HL-60 (cell line): ENCODE measurements at regions not wholly inside any gene's neighbourhood (a gene's known extent, or its start where the extent isn't known, plus 50 kb on each side); places are given as distances from the start of the nearest gene placed in this dataset.
A peak's percentile ranks its signal among the peaks of the same experiment; 100 is the strongest.

ENCODE experiments used
- DNase-seq, 2 experiments: peaks; one replicate each; pipeline ENCODE4 v3.0.0-alpha.2; 2010 to 2020; ENCODE audit warnings: low read depth in 1 of 2, low spot score in 1 of 2
- H3K27ac ChIP-seq: fragments of 250-450 bp; sonication (Bioruptor Pico); replicated peaks from 2 replicates; pipeline ENCODE4 v1.5.1; 2020; ENCODE audit warnings: mild to moderate bottlenecking, moderate library complexity
- H3K27me3 ChIP-seq: fragments of 250-450 bp; sonication (Bioruptor Pico); 2 replicates; pipeline ENCODE4 v1.5.1; 2021; ENCODE audit warnings: mild to moderate bottlenecking, moderate library complexity; ENCODE audit not compliant: insufficient read depth, poor library complexity, severe bottlenecking
- H3K4me3 ChIP-seq: replicated peaks from 2 replicates; pipeline ENCODE4 v1.5.1; 2011; ENCODE audit warnings: mild to moderate bottlenecking, control low read depth, low read length; ENCODE audit not compliant: insufficient read depth
- GABPA ChIP-seq: IDR thresholded peaks from 2 replicates; pipeline ENCODE4 v1.6.1; 2012; ENCODE audit warnings: low read depth
- POLR2AphosphoS5 ChIP-seq: IDR thresholded peaks from 2 replicates; pipeline ENCODE4 v1.6.1; 2012; ENCODE audit warnings: low read depth
- SPI1 ChIP-seq: IDR thresholded peaks from 2 replicates; pipeline ENCODE4 v1.6.1; 2012; ENCODE audit warnings: low read depth, mild to moderate bottlenecking, borderline replicate concordance
- TF ChIP-seq, protein P1 (sequence below): IDR thresholded peaks from one replicate; pipeline ENCODE4 v1.5.1; 2011; ENCODE audit warnings: low read length, control low read depth, inconsistent platforms; ENCODE audit not compliant: insufficient read depth
- TF ChIP-seq, protein P2 (sequence below): IDR thresholded peaks from 2 replicates; pipeline ENCODE4 v1.6.1; 2012; ENCODE audit warnings: low read depth; ENCODE audit not compliant: insufficient replicate concordance

DNA sequence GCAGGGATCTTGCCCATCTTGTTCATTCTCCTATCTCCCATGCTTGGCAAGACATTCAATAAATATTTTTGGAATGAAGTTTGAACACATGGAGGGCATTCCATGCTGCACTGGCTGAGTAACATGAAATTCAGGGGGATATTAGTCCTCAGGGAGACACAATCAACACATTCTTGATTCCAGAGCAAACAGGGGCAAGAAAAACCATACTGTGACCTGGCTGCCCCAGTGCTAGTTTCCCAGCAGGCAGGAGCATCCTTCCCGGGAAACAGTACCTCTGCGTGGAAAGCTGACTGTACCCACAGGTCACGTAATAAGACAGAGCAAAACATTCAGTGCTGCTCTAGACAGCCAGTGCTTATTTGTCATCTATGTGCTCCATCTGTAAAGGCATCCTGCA, 66.3 kb upstream of the SPOCK1 start:
- no peak overlapping the region for H3K27ac ChIP-seq
- no peak overlapping the region for H3K4me3 ChIP-seq
- H3K27me3 ChIP-seq: no peaks in the 10 kb centered on the region
- DNase-seq: no peak
- TF ChIP-seq, protein P1, sequence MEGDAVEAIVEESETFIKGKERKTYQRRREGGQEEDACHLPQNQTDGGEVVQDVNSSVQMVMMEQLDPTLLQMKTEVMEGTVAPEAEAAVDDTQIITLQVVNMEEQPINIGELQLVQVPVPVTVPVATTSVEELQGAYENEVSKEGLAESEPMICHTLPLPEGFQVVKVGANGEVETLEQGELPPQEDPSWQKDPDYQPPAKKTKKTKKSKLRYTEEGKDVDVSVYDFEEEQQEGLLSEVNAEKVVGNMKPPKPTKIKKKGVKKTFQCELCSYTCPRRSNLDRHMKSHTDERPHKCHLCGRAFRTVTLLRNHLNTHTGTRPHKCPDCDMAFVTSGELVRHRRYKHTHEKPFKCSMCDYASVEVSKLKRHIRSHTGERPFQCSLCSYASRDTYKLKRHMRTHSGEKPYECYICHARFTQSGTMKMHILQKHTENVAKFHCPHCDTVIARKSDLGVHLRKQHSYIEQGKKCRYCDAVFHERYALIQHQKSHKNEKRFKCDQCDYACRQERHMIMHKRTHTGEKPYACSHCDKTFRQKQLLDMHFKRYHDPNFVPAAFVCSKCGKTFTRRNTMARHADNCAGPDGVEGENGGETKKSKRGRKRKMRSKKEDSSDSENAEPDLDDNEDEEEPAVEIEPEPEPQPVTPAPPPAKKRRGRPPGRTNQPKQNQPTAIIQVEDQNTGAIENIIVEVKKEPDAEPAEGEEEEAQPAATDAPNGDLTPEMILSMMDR: no peak
- TF ChIP-seq SPI1 (no peak), GABPA (no peak), POLR2AphosphoS5 (no peak)
- TF ChIP-seq, protein P2, sequence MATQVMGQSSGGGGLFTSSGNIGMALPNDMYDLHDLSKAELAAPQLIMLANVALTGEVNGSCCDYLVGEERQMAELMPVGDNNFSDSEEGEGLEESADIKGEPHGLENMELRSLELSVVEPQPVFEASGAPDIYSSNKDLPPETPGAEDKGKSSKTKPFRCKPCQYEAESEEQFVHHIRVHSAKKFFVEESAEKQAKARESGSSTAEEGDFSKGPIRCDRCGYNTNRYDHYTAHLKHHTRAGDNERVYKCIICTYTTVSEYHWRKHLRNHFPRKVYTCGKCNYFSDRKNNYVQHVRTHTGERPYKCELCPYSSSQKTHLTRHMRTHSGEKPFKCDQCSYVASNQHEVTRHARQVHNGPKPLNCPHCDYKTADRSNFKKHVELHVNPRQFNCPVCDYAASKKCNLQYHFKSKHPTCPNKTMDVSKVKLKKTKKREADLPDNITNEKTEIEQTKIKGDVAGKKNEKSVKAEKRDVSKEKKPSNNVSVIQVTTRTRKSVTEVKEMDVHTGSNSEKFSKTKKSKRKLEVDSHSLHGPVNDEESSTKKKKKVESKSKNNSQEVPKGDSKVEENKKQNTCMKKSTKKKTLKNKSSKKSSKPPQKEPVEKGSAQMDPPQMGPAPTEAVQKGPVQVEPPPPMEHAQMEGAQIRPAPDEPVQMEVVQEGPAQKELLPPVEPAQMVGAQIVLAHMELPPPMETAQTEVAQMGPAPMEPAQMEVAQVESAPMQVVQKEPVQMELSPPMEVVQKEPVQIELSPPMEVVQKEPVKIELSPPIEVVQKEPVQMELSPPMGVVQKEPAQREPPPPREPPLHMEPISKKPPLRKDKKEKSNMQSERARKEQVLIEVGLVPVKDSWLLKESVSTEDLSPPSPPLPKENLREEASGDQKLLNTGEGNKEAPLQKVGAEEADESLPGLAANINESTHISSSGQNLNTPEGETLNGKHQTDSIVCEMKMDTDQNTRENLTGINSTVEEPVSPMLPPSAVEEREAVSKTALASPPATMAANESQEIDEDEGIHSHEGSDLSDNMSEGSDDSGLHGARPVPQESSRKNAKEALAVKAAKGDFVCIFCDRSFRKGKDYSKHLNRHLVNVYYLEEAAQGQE: no peak

GRCh38 chr5:137564398-137564961, 65.4 kb upstream of the SPOCK1 start:
- no peak overlapping the region for H3K4me3 ChIP-seq
- TF ChIP-seq POLR2AphosphoS5 (no peak), GABPA (no peak), SPI1 (no peak)
- TF ChIP-seq, protein P2: no peak
- TF ChIP-seq, protein P1: no peak
- H3K27ac ChIP-seq: peak overlapping the region; percentile 36
- no peaks in the 10 kb centered on the region for H3K27me3 ChIP-seq
- DNase-seq: peak in 1 of 2 experiments; percentile 9

GRCh38 chr5:137563646-137564397, 64.7 kb upstream of the SPOCK1 start:
- DNase-seq: peak; percentile 63 to 66
- Histone ChIP-seq H3K27ac (peak overlapping the region; percentile 36), H3K4me3 (no peak overlapping the region)

More at GRCh38 chr5:137563646-137564397, 64.7 kb upstream of the SPOCK1 start:
- TF ChIP-seq, protein P2: no peak
- TF ChIP-seq POLR2AphosphoS5: no peak
- TF ChIP-seq, protein P1: no peak
- TF ChIP-seq GABPA: no peak
- TF ChIP-seq SPI1: no peak
- no peaks in the 10 kb centered on the region for H3K27me3 ChIP-seq
